Psoas muscle (tissue), 7 donors: ENCODE measurements at regions not wholly inside any gene's neighbourhood (a gene's known extent, or its start where the extent isn't known, plus 50 kb on each side); places are given as distances from the start of the nearest gene placed in this dataset.
"Not testable (repeated sequence)": the region's sequence is repeated elsewhere in the genome, so short reads cannot be mapped to it uniquely, and the experiment has no call there.

ENCODE experiments used
- ATAC-seq, 4 donors: fragments of 200-7000 bp; cut with Tn5 transposase; one replicate each; pipeline ENCODE4 v1.9.1; 2020; ENCODE audit warnings: moderate library complexity in 3 of 4, mild to moderate bottlenecking in 2 of 4
- DNase-seq, 2 donors: peaks; one replicate each; pipeline ENCODE4 v3.0.0-alpha.2; 2020
- H3K27ac ChIP-seq: fragments of 200-600 bp; one replicate; pipeline ENCODE4 v1.8.0; 2022
- H3K27me3 ChIP-seq, 3 donors: fragments of 200-600 bp in 1 of 3; one replicate each; pipeline versions ENCODE4 v1.6.1 to v1.8.0; 2013 to 2022; ENCODE audit warnings: low read length in 2 of 3, mild to moderate bottlenecking in 2 of 3, moderate library complexity in 1 of 3; ENCODE audit not compliant: insufficient read depth in 3 of 3
- H3K36me3 ChIP-seq, 2 donors: fragments of 200-600 bp in 1 of 2; one replicate each; pipeline versions ENCODE4 v1.6.1 to v1.8.0; 2013 to 2022; ENCODE audit warnings: low read depth in 1 of 2, mild to moderate bottlenecking in 1 of 2, moderate library complexity in 1 of 2; ENCODE audit not compliant: insufficient read depth in 1 of 2
- H3K4me1 ChIP-seq: fragments of 200-600 bp; one replicate; pipeline ENCODE4 v1.8.0; 2022
- H3K4me3 ChIP-seq: fragments of 200-600 bp; one replicate; pipeline ENCODE4 v1.8.0; 2022; ENCODE audit warnings: mild to moderate bottlenecking
- H3K9me3 ChIP-seq: fragments of 200-600 bp; one replicate; pipeline ENCODE4 v1.8.0; 2022
- CTCF ChIP-seq: fragments of 200-600 bp; IDR thresholded peaks from one replicate; pipeline ENCODE4 v1.8.0; 2022; ENCODE audit warnings: antibody characterized with exemption
- WGBS, 3 donors: extraction: QIAGEN DNeasy Blood & Tissue Kit; methylation state at CpG; one replicate each; pipeline versions ENCODE4 v1.1.6 to v1.1.7; 2013; 5-methylcytosine and 5-hydroxymethylcytosine counted together
- intact Hi-C, 2 donors: fragments of 100-400 bp; cut with DNase I; formaldehyde crosslinking; loops; one replicate each; pipeline versions ENCODE4 v1.11.0 to v1.14.2; 2022
- donor health status: healthy with polysubstance abuse.
- donor health status: DM: no; HTN: no; CAD: no; lungs with moderate emphysema.
- donor health status: Bipolar disorder and iron deficiency.
- donor health status: healthy.
- donor health status: DM: yes; HTN: yes; CAD: no.
- donor health status: DM: no; HTN: no; CAD: no.
- donor health status: DM: yes; HTN: yes; CAD: no.

- ATAC-seq (no peak), DNase-seq (no peak)
- Histone ChIP-seq H3K9me3 (no peaks in the 10 kb centered on the region), H3K27ac (no peak overlapping the region), H3K36me3 (no peaks in the 10 kb centered on the region), H3K4me3 (no peak overlapping the region), H3K27me3 (no peaks in the 10 kb centered on the region), H3K4me1 (peaks cover 8% of the 10 kb centered on the region)
- no peak for TF ChIP-seq CTCF
- 29 to 48% (median 41%) methylated on average over 2 of the region's 2 CpGs for WGBS, 3 donors
- intact Hi-C loops = no loop called here
Measured at GRCh38 chr3:26236531-26236930, 386.0 kb upstream of the LRRC3B start.

- TF ChIP-seq CTCF = no peak
- WGBS, 3 donors = 60 to 69% (median 65%) methylated on average over 4 of the region's 4 CpGs
- H3K4me3 ChIP-seq = no peak overlapping the region
- intact Hi-C loops = no loop called here
- peaks cover 8% of the 10 kb centered on the region for H3K4me1 ChIP-seq
- no peaks in the 10 kb centered on the region for H3K36me3 ChIP-seq
- H3K9me3 ChIP-seq = no peaks in the 10 kb centered on the region
- DNase-seq = no peak
- no peak overlapping the region for H3K27ac ChIP-seq
- no peak for ATAC-seq
- H3K27me3 ChIP-seq = no peaks in the 10 kb centered on the region
Measured at GRCh38 chr3:26237036-26237682, 385.4 kb upstream of the LRRC3B start.

- H3K4me1 ChIP-seq, intact Hi-C loops, H3K4me3 ChIP-seq, H3K36me3 ChIP-seq, H3K27me3 ChIP-seq, DNase-seq, H3K27ac ChIP-seq, ATAC-seq, H3K9me3 ChIP-seq: not testable (repeated sequence)
- WGBS, 3 donors = 82 to 96% (median 93%) methylated on average over 11 to 14 of the region's 14 CpGs
Measured at GRCh38 chr3:26244586-26244985, 378.0 kb upstream of the LRRC3B start.

- intact Hi-C loops = no loop called here
- H3K4me1 ChIP-seq = no peaks in the 10 kb centered on the region
- ATAC-seq (no peak), DNase-seq (no peak)
- no peaks in the 10 kb centered on the region for H3K36me3 ChIP-seq
- no peaks in the 10 kb centered on the region for H3K27me3 ChIP-seq
- no peak overlapping the region for H3K4me3 ChIP-seq
- H3K9me3 ChIP-seq = no peaks in the 10 kb centered on the region
- TF ChIP-seq CTCF = no peak
- H3K27ac ChIP-seq = no peak overlapping the region
Measured at GRCh38 chr3:26245236-26245635, 377.3 kb upstream of the LRRC3B start.

GRCh38 chr3:26246901-26247300 is 375.7 kb upstream of the LRRC3B start:
- Histone ChIP-seq H3K4me1 (no peaks in the 10 kb centered on the region), H3K27me3 (no peaks in the 10 kb centered on the region), H3K9me3 (no peaks in the 10 kb centered on the region), H3K4me3 (no peak overlapping the region), H3K27ac (no peak overlapping the region), H3K36me3 (no peaks in the 10 kb centered on the region)
- intact Hi-C loops = no loop called here
- ATAC-seq (no peak), DNase-seq (no peak)
- TF ChIP-seq CTCF = no peak
- WGBS, 3 donors = 81 to 91% (median 91%) methylated on average over 2 of the region's 2 CpGs
